Fibroblast of lung (primary cell): ENCODE measurements at regions not wholly inside any gene's neighbourhood (a gene's known extent, or its start where the extent isn't known, plus 50 kb on each side); places are given as distances from the start of the nearest gene placed in this dataset.

ENCODE experiments used
- CTCF ChIP-seq, 2 donors: IDR thresholded peaks in 1 of 2; conservative IDR thresholded peaks in 1 of 2; 1 replicate in 1 of 2; 2 replicates in 1 of 2; pipeline ENCODE4 v1.5.1; 2011 to 2012; ENCODE audit warnings: low read length in 2 of 2, control low read depth in 1 of 2, inconsistent platforms in 1 of 2, low read depth in 1 of 2, mild to moderate bottlenecking in 1 of 2
- EZH2 ChIP-seq: IDR thresholded peaks from 2 replicates; pipeline ENCODE4 v1.5.1; 2012; ENCODE audit warnings: low read length, control low read depth, mild to moderate bottlenecking; ENCODE audit errors: missing control alignments

- TF ChIP-seq EZH2 (no peak), CTCF (conservative IDR thresholded peaks at IDR 0.05 in 1 of 2, IDR thresholded peaks at IDR 0.05 in 1 of 2; ENCODE audit: low read depth in 1 of 2, low read length in 2 of 2) (no peak)
These were observed 738.6 kb upstream of the ZNF608 start for GRCh38 chr5:125484742-125485641.
